OCI-LY3 (cell line): ENCODE measurements at regions not wholly inside any gene's neighbourhood (a gene's known extent, or its start where the extent isn't known, plus 50 kb on each side); places are given as distances from the start of the nearest gene placed in this dataset.

Experiments used
- H2AFZ ChIP-seq: fragments of 200-600, 300-600 bp; shearing (Covaris generic); 2 replicates; pipeline ENCODE4 v1.6.0; 2014; ENCODE audit warnings: antibody characterized with exemption, low read depth, low read length
- H3K27ac ChIP-seq: fragments of 200-600, 300-600 bp; sonication (generic); 2 replicates; pipeline ENCODE4 v1.5.1; 2014; ENCODE audit warnings: mild to moderate bottlenecking, low read length, moderate library complexity, mixed read lengths
- H3K27me3 ChIP-seq: fragments of 200-600, 300-600 bp; sonication (generic); 2 replicates; pipeline ENCODE4 v1.6.1; 2014; ENCODE audit warnings: low read depth, low read length, mixed read lengths
- H3K36me3 ChIP-seq: fragments of 200-600, 300-600 bp; sonication (generic); replicated peaks from 2 replicates; pipeline ENCODE3; 2014; ENCODE audit warnings: low read depth, low read length, mixed read lengths
- H3K4me1 ChIP-seq: fragments of 300-600, 200-600 bp; sonication (generic); 2 replicates; pipeline ENCODE4 v1.6.1; 2014; ENCODE audit warnings: low read length, mixed read lengths
- H3K4me2 ChIP-seq: fragments of 200-600, 300-600 bp; sonication (generic); 2 replicates; pipeline ENCODE4 v1.6.1; 2014; ENCODE audit warnings: low read length, mixed read lengths
- H3K4me3 ChIP-seq: fragments of 300-600, 200-600 bp; sonication (generic); 2 replicates; pipeline ENCODE4 v1.5.1; 2014; ENCODE audit warnings: antibody characterized with exemption, mild to moderate bottlenecking, low read length, moderate library complexity
- H3K79me2 ChIP-seq: fragments of 300-600, 200-600 bp; shearing (Covaris generic); 2 replicates; pipeline ENCODE4 v1.6.1; 2014; ENCODE audit warnings: mild to moderate bottlenecking, low read length, mixed read lengths
- H3K9ac ChIP-seq: fragments of 300-600, 200-600 bp; shearing (Covaris generic); 2 replicates; pipeline ENCODE4 v1.6.0; 2014; ENCODE audit warnings: mild to moderate bottlenecking, low read length, moderate library complexity
- H3K9me3 ChIP-seq: fragments of 200-600, 300-600 bp; shearing (Covaris generic); 2 replicates; pipeline ENCODE4 v1.6.1; 2014; ENCODE audit warnings: low read length, mixed read lengths; ENCODE audit not compliant: insufficient read depth
- H4K20me1 ChIP-seq: fragments of 200-600, 300-600 bp; sonication (generic); 2 replicates; pipeline ENCODE4 v1.6.1; 2016; ENCODE audit warnings: low read length, mixed read lengths; ENCODE audit not compliant: insufficient read depth
- CTCF ChIP-seq: fragments of 200-600, 300-600 bp; sonication (generic); IDR thresholded peaks from 2 replicates; pipeline ENCODE4 v1.5.1; 2014; ENCODE audit warnings: antibody characterized with exemption, low read length, low read depth
- EZH2phosphoT487 ChIP-seq: fragments of 200-600 bp; shearing (Covaris generic); IDR thresholded peaks from 2 replicates; pipeline ENCODE4 v1.6.1; 2018; ENCODE audit warnings: antibody characterized with exemption, mixed run types, low read depth

DNA sequence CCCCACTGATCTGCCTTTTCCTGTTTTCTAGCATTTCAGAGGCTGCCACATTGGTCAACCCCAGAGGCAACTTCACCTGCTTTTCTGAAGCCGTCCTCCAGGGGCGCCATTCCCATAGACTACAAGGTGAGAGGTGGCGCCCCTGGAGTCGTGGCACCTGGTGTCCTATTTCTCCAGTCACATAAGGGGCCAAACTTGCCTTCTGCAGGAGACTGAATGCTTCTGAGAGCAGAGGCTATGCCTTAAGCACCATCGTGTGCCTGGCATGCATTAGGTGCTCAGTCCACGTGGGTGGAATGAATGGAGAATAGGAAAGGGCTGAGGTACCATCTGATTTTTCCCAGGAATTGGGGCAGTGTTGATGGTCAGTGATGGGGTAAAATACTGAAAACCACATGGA is 164.8 kb downstream of the HAPSTR1 start:
- Histone ChIP-seq H3K27ac (no peak overlapping the region), H3K36me3 (no peaks in the 10 kb centered on the region), H3K9ac (no peak overlapping the region), H4K20me1 (no peaks in the 10 kb centered on the region), H3K27me3 (peaks cover 19% of the 10 kb centered on the region), H3K79me2 (no peaks in the 10 kb centered on the region), H3K4me1 (0 out of 2 replicates have a peak, but pooled peaks cover 3% of the 10 kb centered on the region), H3K4me3 (no peak overlapping the region), H3K4me2 (no peak overlapping the region), H3K9me3 (no peaks in the 10 kb centered on the region), H2AFZ (no peak overlapping the region)
- peak; percentile 81 for TF ChIP-seq CTCF
- no peak for TF ChIP-seq EZH2phosphoT487

GRCh38 chr16:9257843-9258242 is 166.4 kb downstream of the HAPSTR1 start:
- H4K20me1 ChIP-seq: no peaks in the 10 kb centered on the region

GRCh38 chr16:9258423-9259051 is 167.1 kb downstream of the HAPSTR1 start:
- peaks cover 19% of the 10 kb centered on the region for H3K27me3 ChIP-seq
- H3K27ac ChIP-seq: no peak overlapping the region
- peak overlapping the region; percentile 59 for H3K4me2 ChIP-seq
- TF ChIP-seq EZH2phosphoT487 (no peak), CTCF (peak; percentile 88)
- H3K79me2 ChIP-seq: no peaks in the 10 kb centered on the region
- H3K9me3 ChIP-seq: no peaks in the 10 kb centered on the region
- H3K4me1 ChIP-seq: 0 out of 2 replicates have a peak, but pooled peaks cover 3% of the 10 kb centered on the region
- H2AFZ ChIP-seq: peak overlapping the region; percentile 96
- H3K9ac ChIP-seq: no peak overlapping the region; the same call in 1 of the 2 replicates
- peak overlapping the region; percentile 27; the same call in 1 of the 2 replicates for H3K4me3 ChIP-seq
- H4K20me1 ChIP-seq: no peaks in the 10 kb centered on the region
- H3K36me3 ChIP-seq: no peaks in the 10 kb centered on the region

More at GRCh38 chr16:9257843-9258242, 166.4 kb downstream of the HAPSTR1 start:
- H3K4me1 ChIP-seq: 0 out of 2 replicates have a peak, but pooled peaks cover 3% of the 10 kb centered on the region
- H3K27me3 ChIP-seq: peaks cover 19% of the 10 kb centered on the region
- no peak overlapping the region for H3K27ac ChIP-seq
- peak overlapping the region; percentile 27; the same call in 1 of the 2 replicates for H3K4me3 ChIP-seq
- peak overlapping the region; percentile 96; the same call in 1 of the 2 replicates for H2AFZ ChIP-seq
- peak overlapping the region; percentile 59 for H3K4me2 ChIP-seq
- TF ChIP-seq EZH2phosphoT487 (no peak), CTCF (no peak)
- no peaks in the 10 kb centered on the region for H3K79me2 ChIP-seq
- H3K36me3 ChIP-seq: no peaks in the 10 kb centered on the region
- H3K9me3 ChIP-seq: no peaks in the 10 kb centered on the region
- H3K9ac ChIP-seq: no peak overlapping the region

GRCh38 chr16:9259914-9260608 is 168.6 kb downstream of the HAPSTR1 start:
- H3K4me3 ChIP-seq: no peak overlapping the region
- no peaks in the 10 kb centered on the region for H3K36me3 ChIP-seq
- no peaks in the 10 kb centered on the region for H3K9me3 ChIP-seq
- no peak overlapping the region for H3K9ac ChIP-seq
- TF ChIP-seq EZH2phosphoT487 (no peak), CTCF (no peak)
- H3K79me2 ChIP-seq: no peaks in the 10 kb centered on the region
- peaks cover 10% of the 10 kb centered on the region; the same call in 1 of the 2 replicates for H3K27me3 ChIP-seq
- 0 out of 2 replicates have a peak, but pooled peaks cover 3% of the 10 kb centered on the region for H3K4me1 ChIP-seq
- H3K4me2 ChIP-seq: no peak overlapping the region
- no peaks in the 10 kb centered on the region for H4K20me1 ChIP-seq
- no peak overlapping the region for H2AFZ ChIP-seq
- H3K27ac ChIP-seq: no peak overlapping the region
